ENCODE measurements at regions not wholly inside any gene's neighbourhood (a gene's known extent, or its start where the extent isn't known, plus 50 kb on each side); places are given as distances from the start of the nearest gene placed in this dataset.

DNA sequence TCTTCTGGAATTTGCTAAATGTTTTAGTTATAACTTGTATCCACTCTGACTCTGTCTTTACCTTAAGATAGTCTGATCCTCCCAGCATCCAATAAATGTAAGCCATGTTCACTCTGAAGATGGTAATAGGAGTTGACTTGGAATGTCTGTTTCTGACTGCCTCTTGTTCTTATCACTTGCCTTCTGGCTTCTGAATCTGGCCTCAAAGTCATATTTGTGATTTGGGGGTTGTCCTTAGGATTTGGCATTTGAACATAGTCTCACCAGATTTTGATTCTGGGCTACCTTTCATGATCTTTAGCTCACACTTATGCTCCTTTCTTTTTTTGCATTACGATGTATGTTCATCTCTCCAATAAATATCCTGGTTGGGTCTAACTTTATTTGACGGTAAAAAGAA lies 247.0 kb downstream of the SH2D4B start:
- no peaks in the 10 kb centered on the region for H3K36me3 ChIP-seq (replicated peaks in 1 of 2; ENCODE audit: control insufficient read depth in 1 of 2, insufficient read depth in 2 of 2, low read length in 2 of 2)
- TF ChIP-seq CSRNP1 (CRISPR knock-in tag; IDR thresholded peaks at IDR 0.05) = no peak
- no peak for TF ChIP-seq THRA (CRISPR knock-in tag; IDR thresholded peaks at IDR 0.05; ENCODE audit: borderline replicate concordance)
- TF ChIP-seq CBFB (CRISPR knock-in tag; IDR thresholded peaks at IDR 0.05) = no peak
- no peak for TF ChIP-seq HNRNPL (IDR thresholded peaks at IDR 0.05; ENCODE audit: low read depth, low read length)
- TF ChIP-seq DRAP1 (CRISPR knock-in tag; IDR thresholded peaks at IDR 0.05) = no peak
- in situ Hi-C loops (cut with HindIII; ENCODE audit: extremely low pct_ligation_motif_present, low pct_unique_long_range_greater_than_20kb) = no loop called here
- no peaks in the 10 kb centered on the region for H3K79me2 ChIP-seq (ENCODE audit: insufficient read depth, low read length)
- FAIRE-seq = no peak
- no peak overlapping the region for H3K4me3 ChIP-seq (replicated peaks in 1 of 3; ENCODE audit: insufficient read depth in 1 of 3, low read depth in 2 of 3, low read length in 3 of 3)
- H4K20me1 ChIP-seq (ENCODE audit: insufficient read depth, low read length) = no peaks in the 10 kb centered on the region
- H3K27ac ChIP-seq (ENCODE audit: extremely low read length, insufficient read depth, low read length) = no peak overlapping the region
- no TSS peak for BruUV-seq (replicated peaks)
- no peaks in the 10 kb centered on the region for H3K27me3 ChIP-seq (ENCODE audit: control insufficient read depth in 1 of 2, insufficient read depth in 2 of 2, low read length in 2 of 2)
- intact Hi-C loops (cut with micrococcal nuclease; ENCODE audit: unreplicated experiment) = no loop called here
- no peak overlapping the region for H3K4me2 ChIP-seq (ENCODE audit: low read depth, low read length)
- WGBS (ENCODE audit: low lambda C conversion rate) = 25% methylated on average over 2 of the region's 2 CpGs
- H2AFZ ChIP-seq (ENCODE audit: low read length) = no peak overlapping the region
- H3K9ac ChIP-seq (ENCODE audit: insufficient read depth, low read depth, low read length) = no peak overlapping the region
- no peak for DNase-seq (ENCODE audit: low spot score)
- H3K4me1 ChIP-seq (ENCODE audit: insufficient read depth, low read length) = no peaks in the 10 kb centered on the region
- POLR2A ChIA-PET = no interaction called here
- CTCF ChIA-PET (ENCODE audit: low intra/inter-chr PET ratio, low total read pairs) = no interaction called here
- ATAC-seq = no peak
- H3K9me3 ChIP-seq (ENCODE audit: low read length) = no peaks in the 10 kb centered on the region

DNA sequence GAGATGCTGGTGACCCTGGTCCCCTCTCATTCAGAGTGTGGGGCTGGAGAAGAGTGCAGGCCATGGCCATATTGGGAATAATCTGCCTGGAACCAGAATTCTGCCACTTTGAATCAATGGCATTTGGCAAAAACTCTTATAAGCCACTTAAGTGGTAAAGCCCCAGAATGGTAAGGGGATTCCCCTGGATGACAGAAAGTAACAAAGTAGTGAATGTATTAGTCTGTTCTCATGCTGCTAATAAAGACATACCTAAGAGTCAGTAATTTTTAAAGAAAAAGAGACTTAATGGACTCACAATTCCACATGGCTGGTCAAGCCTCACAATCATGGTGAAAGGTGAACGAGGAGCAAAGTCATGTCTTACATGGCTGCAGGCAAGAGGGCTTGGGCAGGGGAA lies 248.6 kb downstream of the SH2D4B start:
- H3K27me3 ChIP-seq (ENCODE audit: control insufficient read depth in 1 of 2, insufficient read depth in 2 of 2, low read length in 2 of 2) = no peaks in the 10 kb centered on the region
- H3K4me1 ChIP-seq (ENCODE audit: insufficient read depth, low read length) = no peaks in the 10 kb centered on the region
- H4K20me1 ChIP-seq (ENCODE audit: insufficient read depth, low read length) = no peaks in the 10 kb centered on the region
- no peak overlapping the region for H3K9ac ChIP-seq (ENCODE audit: insufficient read depth, low read depth, low read length)
- DNase-seq (ENCODE audit: low spot score) = no peak
- WGBS (ENCODE audit: low lambda C conversion rate) = 0% methylated on average over 1 of the region's 1 CpG
- intact Hi-C loops (cut with micrococcal nuclease; ENCODE audit: unreplicated experiment) = no loop called here
- no TSS peak for BruUV-seq (replicated peaks)
- H3K9me3 ChIP-seq (ENCODE audit: low read length) = no peaks in the 10 kb centered on the region
- no peak overlapping the region for H2AFZ ChIP-seq (ENCODE audit: low read length)
- no peaks in the 10 kb centered on the region for H3K79me2 ChIP-seq (ENCODE audit: insufficient read depth, low read length)
- no peaks in the 10 kb centered on the region for H3K36me3 ChIP-seq (replicated peaks in 1 of 2; ENCODE audit: control insufficient read depth in 1 of 2, insufficient read depth in 2 of 2, low read length in 2 of 2)
- no peak overlapping the region for H3K4me2 ChIP-seq (ENCODE audit: low read depth, low read length)
- in situ Hi-C loops (cut with HindIII; ENCODE audit: extremely low pct_ligation_motif_present, low pct_unique_long_range_greater_than_20kb) = no loop called here
- H3K4me3 ChIP-seq (replicated peaks in 1 of 3; ENCODE audit: insufficient read depth in 1 of 3, low read depth in 2 of 3, low read length in 3 of 3) = no peak overlapping the region
- FAIRE-seq = no peak
- no peak for ATAC-seq
- POLR2A ChIA-PET = no interaction called here
- no peak overlapping the region for H3K27ac ChIP-seq (ENCODE audit: extremely low read length, insufficient read depth, low read length)
- CTCF ChIA-PET (ENCODE audit: low intra/inter-chr PET ratio, low total read pairs) = no interaction called here
- TF ChIP-seq ETS1 (CRISPR knock-in tag; IDR thresholded peaks at IDR 0.05) (no peak), SRSF4 (IDR thresholded peaks at IDR 0.05; ENCODE audit: low read depth, low read length, poor library complexity, severe bottlenecking) (no peak), RARG (CRISPR knock-in tag; IDR thresholded peaks at IDR 0.05; ENCODE audit: low read depth) (no peak), MTA1 (CRISPR knock-in tag; IDR thresholded peaks at IDR 0.05; ENCODE audit: borderline replicate concordance) (no peak), PHF5A (CRISPR knock-in tag; IDR thresholded peaks at IDR 0.05; ENCODE audit: low read depth, unreplicated experiment) (no peak), SMYD3 (CRISPR knock-in tag; IDR thresholded peaks at IDR 0.05) (no peak), CREM (IDR thresholded peaks at IDR 0.05) (no peak), CREM (CRISPR knock-in tag; IDR thresholded peaks at IDR 0.05) (no peak), KLF9 (CRISPR knock-in tag; IDR thresholded peaks at IDR 0.05; ENCODE audit: low read depth) (no peak), ETV5 (CRISPR knock-in tag; IDR thresholded peaks at IDR 0.05; ENCODE audit: borderline replicate concordance) (no peak)
- TF ChIP-seq, protein P1, sequence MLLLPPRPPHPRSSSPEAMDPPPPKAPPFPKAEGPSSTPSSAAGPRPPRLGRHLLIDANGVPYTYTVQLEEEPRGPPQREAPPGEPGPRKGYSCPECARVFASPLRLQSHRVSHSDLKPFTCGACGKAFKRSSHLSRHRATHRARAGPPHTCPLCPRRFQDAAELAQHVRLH (CRISPR knock-in tag; IDR thresholded peaks at IDR 0.05; ENCODE audit: borderline replicate concordance, low read depth) = no peak

All from HepG2 (cell line).